Keratinocyte (primary cell): ENCODE measurements at regions not wholly inside any gene's neighbourhood (a gene's known extent, or its start where the extent isn't known, plus 50 kb on each side); places are given as distances from the start of the nearest gene placed in this dataset.

ENCODE experiments used
- DNase-seq: peaks from one replicate; pipeline ENCODE4 v3.0.0-alpha.2; 2011; ENCODE audit warnings: low read depth, missing footprints, low spot score
- FAIRE-seq: peaks from 2 replicates; lab custom pipeline; 2011; peaks lifted over from hg19 to GRCh38; lab: Jason Lieb, UNC
- H2AFZ ChIP-seq: 2 replicates; pipeline ENCODE4 v1.6.0; 2012; ENCODE audit warnings: low read length, control low read depth, inconsistent platforms; ENCODE audit not compliant: control insufficient read depth
- H3K27ac ChIP-seq: 2 replicates; pipeline ENCODE4 v1.5.1; 2011; ENCODE audit warnings: low read length; ENCODE audit not compliant: control insufficient read depth, insufficient read depth
- H3K27me3 ChIP-seq: 3 replicates; pipeline ENCODE4 v1.6.0; 2011; ENCODE audit warnings: low read length; ENCODE audit not compliant: control insufficient read depth, insufficient read depth; ENCODE audit errors: extremely low read depth
- H3K36me3 ChIP-seq, 2 experiments: 2 replicates in 1 of 2; 3 replicates in 1 of 2; pipeline ENCODE4 v1.5.1; 2011; ENCODE audit warnings: low read length in 2 of 2, mild to moderate bottlenecking in 1 of 2; ENCODE audit not compliant: control insufficient read depth in 2 of 2, insufficient read depth in 2 of 2; ENCODE audit errors: extremely low read depth in 1 of 2
- H3K4me1 ChIP-seq: 3 replicates; pipeline ENCODE4 v1.5.1; 2011; ENCODE audit warnings: low read length; ENCODE audit not compliant: control insufficient read depth, insufficient read depth; ENCODE audit errors: extremely low read depth
- H3K4me2 ChIP-seq: 3 replicates; pipeline ENCODE4 v1.6.0; 2011; ENCODE audit warnings: low read depth, low read length; ENCODE audit not compliant: control insufficient read depth, insufficient read depth; ENCODE audit errors: extremely low read depth
- H3K4me3 ChIP-seq, 3 experiments: fragments of 200-600 bp in 1 of 3; sonication (generic) in 1 of 3; 2 replicates in 2 of 3; 3 replicates in 1 of 3; pipeline ENCODE4 v1.5.1; 2011 to 2016; ENCODE audit warnings: low read length in 3 of 3, mild to moderate bottlenecking in 3 of 3, control low read depth in 2 of 3, inconsistent platforms in 1 of 3, low read depth in 1 of 3, mixed read lengths in 1 of 3, mixed run types in 1 of 3, moderate library complexity in 1 of 3; ENCODE audit not compliant: control insufficient read depth in 2 of 3, insufficient read depth in 2 of 3; ENCODE audit errors: extremely low read depth in 1 of 3
- H3K79me2 ChIP-seq: 2 replicates; pipeline ENCODE4 v1.6.0; 2012; ENCODE audit warnings: low read length; ENCODE audit not compliant: control insufficient read depth, insufficient read depth
- H3K9ac ChIP-seq: 3 replicates; pipeline ENCODE4 v1.6.0; 2011; ENCODE audit warnings: low read length; ENCODE audit not compliant: control insufficient read depth, insufficient read depth; ENCODE audit errors: extremely low read depth
- H3K9me1 ChIP-seq: 3 replicates; pipeline ENCODE4 v1.6.0; 2011; ENCODE audit warnings: low read length; ENCODE audit not compliant: control insufficient read depth, insufficient read depth; ENCODE audit errors: extremely low read depth
- H3K9me3 ChIP-seq: 2 replicates; pipeline ENCODE4 v1.5.1; 2012; ENCODE audit warnings: low read depth, low read length; ENCODE audit not compliant: control insufficient read depth
- H4K20me1 ChIP-seq: 3 replicates; pipeline ENCODE4 v1.6.0; 2011; ENCODE audit warnings: low read length; ENCODE audit not compliant: control insufficient read depth, insufficient read depth; ENCODE audit errors: extremely low read depth
- CTCF ChIP-seq, 3 experiments: IDR thresholded peaks in 1 of 3; conservative IDR thresholded peaks in 1 of 3; optimal IDR thresholded peaks in 1 of 3; 2 replicates in 2 of 3; 3 replicates in 1 of 3; pipeline versions ENCODE3 to v1.5.1; 2011; ENCODE audit warnings: low read length in 3 of 3, mild to moderate bottlenecking in 3 of 3, moderate library complexity in 2 of 3, control low read depth in 1 of 3, inconsistent platforms in 1 of 3; ENCODE audit not compliant: insufficient read depth in 2 of 3; ENCODE audit errors: extremely low read depth in 1 of 3
- EZH2 ChIP-seq: IDR thresholded peaks from one replicate; pipeline ENCODE4 v1.6.1; 2012; ENCODE audit warnings: inconsistent platforms, mild to moderate bottlenecking, low read length, moderate library complexity
- dilution Hi-C: fragments of 300-500 bp; cut with MboI; formaldehyde crosslinking; loops from one replicate; pipeline ENCODE4 v1.7.0; 2020; ENCODE audit warnings: low sequenced_read_pairs; ENCODE audit not compliant: extremely low pct_ligation_motif_present

GRCh38 chr9:129489838-129490582 is 130.9 kb downstream of the C9orf50 start:
- peak overlapping the region; percentile 99 for H3K27ac ChIP-seq
- peak overlapping the region; percentile 84 for H3K9ac ChIP-seq
- dilution Hi-C loops: no loop called here
- DNase-seq (no peak), FAIRE-seq (no peak)
- H3K4me3 ChIP-seq: peak overlapping the region; percentile 20 to 73 (median 36)
- H4K20me1 ChIP-seq: no peaks in the 10 kb centered on the region
- H2AFZ ChIP-seq: peak overlapping the region; percentile 40
- no peaks in the 10 kb centered on the region for H3K9me1 ChIP-seq
- no peaks in the 10 kb centered on the region for H3K27me3 ChIP-seq
- H3K4me2 ChIP-seq: peak overlapping the region; percentile 82
- H3K79me2 ChIP-seq: no peaks in the 10 kb centered on the region
- H3K9me3 ChIP-seq: no peaks in the 10 kb centered on the region
- TF ChIP-seq EZH2: no peak
- no peak for TF ChIP-seq CTCF (optimal IDR thresholded peaks at IDR 0.05 in 1 of 3, IDR thresholded peaks at IDR 0.05 in 1 of 3, conservative IDR thresholded peaks at IDR 0.05 in 1 of 3; ENCODE audit: extremely low read depth in 1 of 3, insufficient read depth in 2 of 3, low read length in 3 of 3)
- no peaks in the 10 kb centered on the region for H3K36me3 ChIP-seq
- H3K4me1 ChIP-seq: peaks cover 45% of the 10 kb centered on the region

GRCh38 chr9:129487658-129488483 is 133.0 kb downstream of the C9orf50 start:
- peak overlapping the region; percentile 90 for H3K27ac ChIP-seq
- peak; percentile 60 for DNase-seq
- peak overlapping the region; percentile 84 for H3K9ac ChIP-seq
- H3K9me1 ChIP-seq: no peaks in the 10 kb centered on the region
- H3K4me2 ChIP-seq: peak overlapping the region; percentile 77
- no peaks in the 10 kb centered on the region for H3K79me2 ChIP-seq
- dilution Hi-C loops: no loop called here
- no peaks in the 10 kb centered on the region for H4K20me1 ChIP-seq
- no peaks in the 10 kb centered on the region for H3K36me3 ChIP-seq
- peaks cover 61% of the 10 kb centered on the region for H3K4me1 ChIP-seq
- TF ChIP-seq EZH2 (no peak), CTCF (optimal IDR thresholded peaks at IDR 0.05 in 1 of 3, IDR thresholded peaks at IDR 0.05 in 1 of 3, conservative IDR thresholded peaks at IDR 0.05 in 1 of 3; ENCODE audit: extremely low read depth in 1 of 3, insufficient read depth in 2 of 3, low read length in 3 of 3) (no peak)
- peak overlapping the region; percentile 67 for H2AFZ ChIP-seq
- H3K27me3 ChIP-seq: no peaks in the 10 kb centered on the region
- peak overlapping the region in 2 of 3 experiments; percentile 26 to 42 for H3K4me3 ChIP-seq
- no peaks in the 10 kb centered on the region for H3K9me3 ChIP-seq
- peak; percentile 85 for FAIRE-seq
